ENCODE measurements at regions not wholly inside any gene's neighbourhood (a gene's known extent, or its start where the extent isn't known, plus 50 kb on each side); places are given as distances from the start of the nearest gene placed in this dataset.

DNA sequence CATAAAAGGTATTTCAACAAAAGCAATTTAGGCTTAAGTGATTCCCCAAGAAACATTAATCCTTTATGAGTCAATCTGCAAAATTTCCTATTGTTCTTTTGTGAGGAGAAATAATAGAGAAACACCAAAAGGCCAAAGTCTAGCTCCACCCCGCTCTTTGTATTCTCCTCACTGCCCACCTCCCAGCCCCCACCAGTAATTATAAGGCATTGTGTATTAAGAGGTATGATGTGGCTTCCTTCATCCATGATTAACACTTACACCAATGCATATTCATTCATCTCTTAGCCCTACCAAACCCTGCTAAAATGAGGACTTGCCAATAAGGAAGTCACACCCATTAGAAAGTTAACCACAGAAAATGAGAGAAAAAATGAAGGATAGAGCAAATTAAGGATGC lies 105.3 kb upstream of the SPATA31D4 start:
- TF ChIP-seq, protein P1, sequence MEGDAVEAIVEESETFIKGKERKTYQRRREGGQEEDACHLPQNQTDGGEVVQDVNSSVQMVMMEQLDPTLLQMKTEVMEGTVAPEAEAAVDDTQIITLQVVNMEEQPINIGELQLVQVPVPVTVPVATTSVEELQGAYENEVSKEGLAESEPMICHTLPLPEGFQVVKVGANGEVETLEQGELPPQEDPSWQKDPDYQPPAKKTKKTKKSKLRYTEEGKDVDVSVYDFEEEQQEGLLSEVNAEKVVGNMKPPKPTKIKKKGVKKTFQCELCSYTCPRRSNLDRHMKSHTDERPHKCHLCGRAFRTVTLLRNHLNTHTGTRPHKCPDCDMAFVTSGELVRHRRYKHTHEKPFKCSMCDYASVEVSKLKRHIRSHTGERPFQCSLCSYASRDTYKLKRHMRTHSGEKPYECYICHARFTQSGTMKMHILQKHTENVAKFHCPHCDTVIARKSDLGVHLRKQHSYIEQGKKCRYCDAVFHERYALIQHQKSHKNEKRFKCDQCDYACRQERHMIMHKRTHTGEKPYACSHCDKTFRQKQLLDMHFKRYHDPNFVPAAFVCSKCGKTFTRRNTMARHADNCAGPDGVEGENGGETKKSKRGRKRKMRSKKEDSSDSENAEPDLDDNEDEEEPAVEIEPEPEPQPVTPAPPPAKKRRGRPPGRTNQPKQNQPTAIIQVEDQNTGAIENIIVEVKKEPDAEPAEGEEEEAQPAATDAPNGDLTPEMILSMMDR (IDR thresholded peaks at IDR 0.05), result no peak
- TF ChIP-seq POLR2A (IDR thresholded peaks at IDR 0.05), result no peak

Measured in Peyer's patch (tissue), 4 donors.